Mucosa of descending colon (tissue), 3 donors: ENCODE measurements at regions not wholly inside any gene's neighbourhood (a gene's known extent, or its start where the extent isn't known, plus 50 kb on each side); places are given as distances from the start of the nearest gene placed in this dataset.
A peak's percentile ranks its signal among the peaks of the same experiment; 100 is the strongest.

ENCODE experiments used
- ATAC-seq: fragments of 200-7000 bp; cut with Tn5 transposase; one replicate; pipeline ENCODE4 v1.9.1; 2020; ENCODE audit warnings: mild to moderate bottlenecking, moderate library complexity
- DNase-seq, 3 donors: peaks; one replicate each; pipeline ENCODE4 v3.0.0-alpha.2; 2020
- H3K36me3 ChIP-seq: fragments of 200-600 bp; one replicate; pipeline ENCODE4 v1.8.0; 2021; ENCODE audit warnings: low read depth, mild to moderate bottlenecking
- H3K4me1 ChIP-seq: fragments of 200-600 bp; one replicate; pipeline ENCODE4 v1.8.0; 2021; ENCODE audit warnings: low read depth, mild to moderate bottlenecking
- H3K4me3 ChIP-seq: fragments of 200-600 bp; one replicate; pipeline ENCODE4 v1.8.0; 2021; ENCODE audit warnings: mild to moderate bottlenecking
- H3K9me3 ChIP-seq: fragments of 200-600 bp; one replicate; pipeline ENCODE4 v1.8.0; 2021; ENCODE audit warnings: mild to moderate bottlenecking
- CTCF ChIP-seq: fragments of 200-600 bp; IDR thresholded peaks from one replicate; pipeline ENCODE4 v1.8.0; 2022; ENCODE audit warnings: antibody characterized with exemption, mild to moderate bottlenecking
- intact Hi-C, 2 donors: fragments of 100-400 bp; cut with DNase I in 1 of 2; cut with micrococcal nuclease in 1 of 2; formaldehyde crosslinking; loops; one replicate each; pipeline versions ENCODE4 v1.11.0 to v1.11.1; 2022; cut with DNase I, micrococcal nuclease
- donor health status: DM: no; HTN: no; CAD: no; lungs with moderate emphysema.
- donor health status: DM: no; HTN: no; CAD: no.
- donor health status: DM: no; HTN: yes; CAD: no.

GRCh38 chr11:109765709-109766311 lies 327.4 kb upstream of the ZC3H12C start:
- ATAC-seq (no peak), DNase-seq (no peak)
- no peak overlapping the region for H3K4me3 ChIP-seq
- no peaks in the 10 kb centered on the region for H3K36me3 ChIP-seq
- TF ChIP-seq CTCF: no peak
- H3K4me1 ChIP-seq: no peaks in the 10 kb centered on the region
- no peaks in the 10 kb centered on the region for H3K9me3 ChIP-seq
- intact Hi-C loops: no loop called here

GRCh38 chr11:109769858-109770257 lies 323.3 kb upstream of the ZC3H12C start:
- ATAC-seq: no peak
- no peak for DNase-seq
- intact Hi-C loops: no loop called here
- Histone ChIP-seq H3K9me3 (no peaks in the 10 kb centered on the region), H3K36me3 (no peaks in the 10 kb centered on the region), H3K4me1 (no peaks in the 10 kb centered on the region), H3K4me3 (no peak overlapping the region)
- no peak for TF ChIP-seq CTCF

- Histone ChIP-seq H3K9me3 (no peaks in the 10 kb centered on the region), H3K36me3 (no peaks in the 10 kb centered on the region)
- no peak for TF ChIP-seq CTCF
Measured at GRCh38 chr11:109770323-109770722, 322.9 kb upstream of the ZC3H12C start.

GRCh38 chr11:109772892-109773291 lies 320.3 kb upstream of the ZC3H12C start:
- intact Hi-C loops: no loop called here
- Histone ChIP-seq H3K9me3 (no peaks in the 10 kb centered on the region), H3K4me1 (no peaks in the 10 kb centered on the region), H3K4me3 (no peak overlapping the region), H3K36me3 (no peaks in the 10 kb centered on the region)
- DNase-seq (no peak), ATAC-seq (peak; percentile 20)
- no peak for TF ChIP-seq CTCF

More at GRCh38 chr11:109770323-109770722, 322.9 kb upstream of the ZC3H12C start:
- Histone ChIP-seq H3K4me3 (no peak overlapping the region), H3K4me1 (no peaks in the 10 kb centered on the region)
- intact Hi-C loops: no loop called here
- no peak for ATAC-seq
- no peak for DNase-seq

GRCh38 chr11:109775686-109776085 lies 317.5 kb upstream of the ZC3H12C start:
- TF ChIP-seq CTCF: no peak
- Histone ChIP-seq H3K36me3 (no peaks in the 10 kb centered on the region), H3K9me3 (no peaks in the 10 kb centered on the region), H3K4me1 (no peaks in the 10 kb centered on the region), H3K4me3 (no peak overlapping the region)
- DNase-seq: no peak
- no peak for ATAC-seq
- intact Hi-C loops: no loop called here

GRCh38 chr11:109783014-109783413 lies 310.2 kb upstream of the ZC3H12C start:
- Histone ChIP-seq H3K4me1 (no peaks in the 10 kb centered on the region), H3K36me3 (no peaks in the 10 kb centered on the region), H3K4me3 (no peak overlapping the region), H3K9me3 (no peaks in the 10 kb centered on the region)
- TF ChIP-seq CTCF: no peak
- DNase-seq (no peak), ATAC-seq (no peak)
- intact Hi-C loops: no loop called here
